ENCODE measurements at regions not wholly inside any gene's neighbourhood (a gene's known extent, or its start where the extent isn't known, plus 50 kb on each side); places are given as distances from the start of the nearest gene placed in this dataset.

- TF ChIP-seq USF2 (IDR thresholded peaks at IDR 0.05; ENCODE audit: low read length): no peak
- no peak for TF ChIP-seq HDAC6 (IDR thresholded peaks at IDR 0.05; ENCODE audit: low read depth, low read length)
- no peak for TF ChIP-seq SIX5 (IDR thresholded peaks at IDR 0.05; ENCODE audit: low read depth, low read length)
- TF ChIP-seq CBX8 (IDR thresholded peaks at IDR 0.05; ENCODE audit: borderline replicate concordance, low read depth, low read length): no peak
- TF ChIP-seq RAD21 (IDR thresholded peaks at IDR 0.05 in 1 of 2, conservative IDR thresholded peaks at IDR 0.05 in 1 of 2; ENCODE audit: low read depth in 2 of 2, low read length in 2 of 2): no peak
- no peak for TF ChIP-seq SUZ12 (IDR thresholded peaks at IDR 0.05; ENCODE audit: low read length)
- no peak for TF ChIP-seq SIRT6 (IDR thresholded peaks at IDR 0.05; ENCODE audit: low read length)
- no peak for TF ChIP-seq FOSL1 (IDR thresholded peaks at IDR 0.05; ENCODE audit: insufficient read depth, low read depth, low read length)
- TF ChIP-seq SP2 (IDR thresholded peaks at IDR 0.05; ENCODE audit: low read length): no peak
- no peak for TF ChIP-seq TAF1 (IDR thresholded peaks at IDR 0.05; ENCODE audit: low read depth, low read length)
- TF ChIP-seq GTF2F1 (IDR thresholded peaks at IDR 0.05; ENCODE audit: borderline replicate concordance, low read depth, low read length): no peak
- TF ChIP-seq EZH2 (IDR thresholded peaks at IDR 0.05; ENCODE audit: low read depth, low read length, severe bottlenecking): no peak
- TF ChIP-seq NANOG (IDR thresholded peaks at IDR 0.05; ENCODE audit: insufficient read depth, low read depth, low read length, poor library complexity, severe bottlenecking): no peak
- TF ChIP-seq POLR2A (IDR thresholded peaks at IDR 0.05; ENCODE audit: control extremely low read depth in 1 of 2, low read depth in 2 of 2, low read length in 2 of 2): no peak
- POLR2A ChIA-PET (ENCODE audit: partially characterized antibody): no interaction called here
- H2AFZ ChIP-seq (ENCODE audit: low read length): peak overlapping the region; percentile 77; the same call in 1 of the 2 replicates
- no peak overlapping the region for H3K4me3 ChIP-seq (ENCODE audit: extremely low read depth in 1 of 4, insufficient read depth in 2 of 4, low read depth in 3 of 4, low read length in 4 of 4)
- H2BK5ac ChIP-seq (ENCODE audit: low read depth, low read length): no peak overlapping the region
- DNase-seq (ENCODE audit: low read depth in 1 of 2, low spot score in 2 of 2) (no peak), FAIRE-seq (no peak)
- H3K79me1 ChIP-seq (ENCODE audit: low read depth, low read length): no peaks in the 10 kb centered on the region
- H3K9ac ChIP-seq (replicated peaks in 1 of 4; ENCODE audit: extremely low read depth in 1 of 4, low read depth in 3 of 4, low read length in 3 of 4): no peak overlapping the region
- no peak overlapping the region for H4K5ac ChIP-seq (ENCODE audit: insufficient read length, low read depth, low read length)
- H3K14ac ChIP-seq (ENCODE audit: insufficient read length): no peak overlapping the region
- no peaks in the 10 kb centered on the region for H3K23me2 ChIP-seq (ENCODE audit: low read depth, low read length)
- H3K36me3 ChIP-seq (ENCODE audit: control insufficient read depth in 2 of 4, insufficient read depth in 4 of 4, low read length in 3 of 4): no peaks in the 10 kb centered on the region
- H4K91ac ChIP-seq (replicated peaks; ENCODE audit: insufficient read length, low read length): no peak overlapping the region
- H3K27me3 ChIP-seq (replicated peaks in 1 of 4; ENCODE audit: control insufficient read depth in 3 of 4, extremely low read depth in 1 of 4, insufficient read depth in 3 of 4, low read length in 3 of 4): no peaks in the 10 kb centered on the region
- H4K8ac ChIP-seq (ENCODE audit: extremely low read depth, insufficient read depth, low read length): no peak overlapping the region
- no peak overlapping the region for H2BK15ac ChIP-seq (ENCODE audit: low read length)
- H3K4ac ChIP-seq (replicated peaks; ENCODE audit: insufficient read length, low read depth, low read length): no peak overlapping the region
- H4K20me1 ChIP-seq (replicated peaks in 1 of 2; ENCODE audit: control insufficient read depth in 1 of 2, insufficient read depth in 2 of 2, low read length in 2 of 2): no peaks in the 10 kb centered on the region
- no peak overlapping the region for H3K56ac ChIP-seq (replicated peaks; ENCODE audit: insufficient read length, low read depth, low read length)
- no peak overlapping the region for H2AK5ac ChIP-seq (ENCODE audit: low read depth, low read length)
- no peak overlapping the region for H3K27ac ChIP-seq (ENCODE audit: low read depth, low read length)
- H2BK120ac ChIP-seq (replicated peaks; ENCODE audit: low read depth, low read length): no peak overlapping the region
- no peaks in the 10 kb centered on the region for H3K79me2 ChIP-seq (ENCODE audit: control insufficient read depth in 1 of 2, insufficient read depth in 2 of 2, low read length in 2 of 2)
- H2BK12ac ChIP-seq (ENCODE audit: low read depth, low read length): no peak overlapping the region
- WGBS, 2 experiments (ENCODE audit: extremely low coverage in 1 of 2, insufficient coverage in 1 of 2, insufficient read length in 1 of 2, insufficient replicate concordance in 2 of 2, low coverage in 1 of 2, low lambda C conversion rate in 2 of 2, missing lambda C conversion rate in 1 of 2): 82% methylated on average over 2 of the region's 2 CpGs; no CpG with 5 or more reads in 1 of the 2 experiments
- no peak overlapping the region for H3K4me2 ChIP-seq (ENCODE audit: insufficient read depth in 1 of 2, low read depth in 2 of 2, low read length in 2 of 2)
- H3K23ac ChIP-seq (ENCODE audit: insufficient read length): no peak overlapping the region
- no peaks in the 10 kb centered on the region for H3K9me3 ChIP-seq (ENCODE audit: insufficient read depth in 2 of 2, low read depth in 1 of 2, low read length in 1 of 2)
- H2BK20ac ChIP-seq (ENCODE audit: low read length): no peak overlapping the region
- H3K18ac ChIP-seq (ENCODE audit: extremely low read depth, low read length): no peak overlapping the region
- no peaks in the 10 kb centered on the region for H3K4me1 ChIP-seq (replicated peaks in 1 of 4; ENCODE audit: control insufficient read depth in 3 of 4, insufficient read depth in 4 of 4, low read length in 3 of 4)
- CTCF ChIA-PET (ENCODE audit: partially characterized antibody): no interaction called here
Observed at GRCh38 chr5:50905996-50906570, 239.6 kb downstream of the PARP8 start.

Measured in H1 (cell line).